ENCODE measurements at regions not wholly inside any gene's neighbourhood (a gene's known extent, or its start where the extent isn't known, plus 50 kb on each side); places are given as distances from the start of the nearest gene placed in this dataset.

GRCh38 chr2:49298230-49298629 lies 143.9 kb upstream of the FSHR start:
- DNase-seq: no peak

GRCh38 chr2:49296107-49296867 lies 142.0 kb upstream of the FSHR start:
- DNase-seq: no peak

GRCh38 chr2:49294225-49294624 lies 139.9 kb upstream of the FSHR start:
- no peak for DNase-seq

GRCh38 chr2:49291619-49292018 lies 137.3 kb upstream of the FSHR start:
- no peak for DNase-seq

- no peak for DNase-seq
Observed at GRCh38 chr2:49289711-49290110, 135.4 kb upstream of the FSHR start.

GRCh38 chr2:49288902-49289700 lies 134.8 kb upstream of the FSHR start:
- no peak for DNase-seq

GRCh38 chr2:49288113-49288705 lies 133.9 kb upstream of the FSHR start:
- DNase-seq: no peak

GRCh38 chr2:49286726-49287125 lies 132.4 kb upstream of the FSHR start:
- no peak for DNase-seq

- no peak for DNase-seq
Observed at GRCh38 chr2:49286045-49286444, 131.7 kb upstream of the FSHR start.

- DNase-seq: no peak
Observed at GRCh38 chr2:49278561-49278960, 124.2 kb upstream of the FSHR start.

- DNase-seq: no peak
Observed at GRCh38 chr2:49278141-49278540, 123.8 kb upstream of the FSHR start.

- DNase-seq: no peak
Observed at GRCh38 chr2:49271060-49271606, 116.8 kb upstream of the FSHR start.

- no peak for DNase-seq
Observed at GRCh38 chr2:49270091-49270490, 115.8 kb upstream of the FSHR start.

GRCh38 chr2:49265471-49265870 lies 111.2 kb upstream of the FSHR start:
- DNase-seq: no peak

GRCh38 chr2:49262801-49263560 lies 108.7 kb upstream of the FSHR start:
- DNase-seq: no peak

- no peak for DNase-seq
Observed at GRCh38 chr2:49261781-49262180, 107.5 kb upstream of the FSHR start.

- DNase-seq: no peak
Observed at GRCh38 chr2:49260979-49261538, 106.7 kb upstream of the FSHR start.

GRCh38 chr2:49259926-49260325 lies 105.6 kb upstream of the FSHR start:
- no peak for DNase-seq

GRCh38 chr2:49255409-49255971 lies 101.2 kb upstream of the FSHR start:
- DNase-seq: no peak

GRCh38 chr2:49254401-49254800 lies 100.1 kb upstream of the FSHR start:
- DNase-seq: no peak

GRCh38 chr2:49251766-49252165 lies 97.5 kb upstream of the FSHR start:
- no peak for DNase-seq

GRCh38 chr2:49251251-49251650 lies 96.9 kb upstream of the FSHR start:
- no peak for DNase-seq
